ENCODE measurements at regions not wholly inside any gene's neighbourhood (a gene's known extent, or its start where the extent isn't known, plus 50 kb on each side); places are given as distances from the start of the nearest gene placed in this dataset.

GRCh38 chr2:22167256-22167655 lies 1043.5 kb downstream of the TDRD15 start:
- TF ChIP-seq ZNF37A (tag by site-specific recombination; IDR thresholded peaks at IDR 0.05) = no peak
- TF ChIP-seq, protein P1, sequence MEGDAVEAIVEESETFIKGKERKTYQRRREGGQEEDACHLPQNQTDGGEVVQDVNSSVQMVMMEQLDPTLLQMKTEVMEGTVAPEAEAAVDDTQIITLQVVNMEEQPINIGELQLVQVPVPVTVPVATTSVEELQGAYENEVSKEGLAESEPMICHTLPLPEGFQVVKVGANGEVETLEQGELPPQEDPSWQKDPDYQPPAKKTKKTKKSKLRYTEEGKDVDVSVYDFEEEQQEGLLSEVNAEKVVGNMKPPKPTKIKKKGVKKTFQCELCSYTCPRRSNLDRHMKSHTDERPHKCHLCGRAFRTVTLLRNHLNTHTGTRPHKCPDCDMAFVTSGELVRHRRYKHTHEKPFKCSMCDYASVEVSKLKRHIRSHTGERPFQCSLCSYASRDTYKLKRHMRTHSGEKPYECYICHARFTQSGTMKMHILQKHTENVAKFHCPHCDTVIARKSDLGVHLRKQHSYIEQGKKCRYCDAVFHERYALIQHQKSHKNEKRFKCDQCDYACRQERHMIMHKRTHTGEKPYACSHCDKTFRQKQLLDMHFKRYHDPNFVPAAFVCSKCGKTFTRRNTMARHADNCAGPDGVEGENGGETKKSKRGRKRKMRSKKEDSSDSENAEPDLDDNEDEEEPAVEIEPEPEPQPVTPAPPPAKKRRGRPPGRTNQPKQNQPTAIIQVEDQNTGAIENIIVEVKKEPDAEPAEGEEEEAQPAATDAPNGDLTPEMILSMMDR (tag by site-specific recombination; IDR thresholded peaks at IDR 0.05) = no peak
- TF ChIP-seq ZBTB21 (tag by site-specific recombination; IDR thresholded peaks at IDR 0.05) = no peak
- no peak for TF ChIP-seq ZBTB17 (tag by site-specific recombination; IDR thresholded peaks at IDR 0.05)
- TF ChIP-seq, protein P2, sequence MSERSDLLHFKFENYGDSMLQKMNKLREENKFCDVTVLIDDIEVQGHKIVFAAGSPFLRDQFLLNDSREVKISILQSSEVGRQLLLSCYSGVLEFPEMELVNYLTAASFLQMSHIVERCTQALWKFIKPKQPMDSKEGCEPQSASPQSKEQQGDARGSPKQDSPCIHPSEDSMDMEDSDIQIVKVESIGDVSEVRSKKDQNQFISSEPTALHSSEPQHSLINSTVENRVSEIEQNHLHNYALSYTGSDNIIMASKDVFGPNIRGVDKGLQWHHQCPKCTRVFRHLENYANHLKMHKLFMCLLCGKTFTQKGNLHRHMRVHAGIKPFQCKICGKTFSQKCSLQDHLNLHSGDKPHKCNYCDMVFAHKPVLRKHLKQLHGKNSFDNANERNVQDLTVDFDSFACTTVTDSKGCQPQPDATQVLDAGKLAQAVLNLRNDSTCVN (tag by site-specific recombination; optimal IDR thresholded peaks at IDR 0.05) = no peak
- TF ChIP-seq, protein P3, sequence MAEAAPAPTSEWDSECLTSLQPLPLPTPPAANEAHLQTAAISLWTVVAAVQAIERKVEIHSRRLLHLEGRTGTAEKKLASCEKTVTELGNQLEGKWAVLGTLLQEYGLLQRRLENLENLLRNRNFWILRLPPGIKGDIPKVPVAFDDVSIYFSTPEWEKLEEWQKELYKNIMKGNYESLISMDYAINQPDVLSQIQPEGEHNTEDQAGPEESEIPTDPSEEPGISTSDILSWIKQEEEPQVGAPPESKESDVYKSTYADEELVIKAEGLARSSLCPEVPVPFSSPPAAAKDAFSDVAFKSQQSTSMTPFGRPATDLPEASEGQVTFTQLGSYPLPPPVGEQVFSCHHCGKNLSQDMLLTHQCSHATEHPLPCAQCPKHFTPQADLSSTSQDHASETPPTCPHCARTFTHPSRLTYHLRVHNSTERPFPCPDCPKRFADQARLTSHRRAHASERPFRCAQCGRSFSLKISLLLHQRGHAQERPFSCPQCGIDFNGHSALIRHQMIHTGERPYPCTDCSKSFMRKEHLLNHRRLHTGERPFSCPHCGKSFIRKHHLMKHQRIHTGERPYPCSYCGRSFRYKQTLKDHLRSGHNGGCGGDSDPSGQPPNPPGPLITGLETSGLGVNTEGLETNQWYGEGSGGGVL (tag by site-specific recombination; IDR thresholded peaks at IDR 0.05) = no peak
- no peak for TF ChIP-seq HOXC10 (CRISPR knock-in tag; IDR thresholded peaks at IDR 0.05)

All from HEK293 (cell line).